H9 (cell line): ENCODE measurements at regions not wholly inside any gene's neighbourhood (a gene's known extent, or its start where the extent isn't known, plus 50 kb on each side); places are given as distances from the start of the nearest gene placed in this dataset.

Source experiments
- DNase-seq: peaks from one replicate; pipeline ENCODE4 v3.0.0-alpha.2; 2017
- H2AFZ ChIP-seq: one replicate; pipeline ENCODE4 v1.6.1; 2013; ENCODE audit warnings: mild to moderate bottlenecking, low read length, control low read depth, moderate library complexity
- H2AK5ac ChIP-seq: 2 replicates; pipeline ENCODE4 v1.6.1; 2013; ENCODE audit warnings: low read length, control low read depth, mixed read lengths; ENCODE audit not compliant: insufficient read length
- H2BK120ac ChIP-seq: one replicate; pipeline ENCODE4 v1.6.1; 2013; ENCODE audit warnings: low read depth, mild to moderate bottlenecking, low read length, control low read depth, inconsistent platforms; ENCODE audit not compliant: poor library complexity, severe bottlenecking
- H2BK12ac ChIP-seq: 2 replicates; pipeline ENCODE4 v1.6.1; 2013; ENCODE audit warnings: low read length, control low read depth, mixed read lengths, low read depth; ENCODE audit not compliant: insufficient read length
- H2BK15ac ChIP-seq: 2 replicates; pipeline ENCODE4 v1.6.1; 2013; ENCODE audit warnings: low read depth, low read length, control low read depth
- H2BK20ac ChIP-seq: one replicate; pipeline ENCODE4 v1.6.1; 2013; ENCODE audit warnings: low read depth, mild to moderate bottlenecking, low read length, control low read depth, inconsistent platforms; ENCODE audit not compliant: poor library complexity, severe bottlenecking
- H2BK5ac ChIP-seq: 2 replicates; pipeline ENCODE4 v1.6.1; 2013; ENCODE audit warnings: low read length, control low read depth, mixed read lengths; ENCODE audit not compliant: insufficient read length
- H3K14ac ChIP-seq: 2 replicates; pipeline ENCODE4 v1.6.1; 2013; ENCODE audit warnings: low read length, control low read depth; ENCODE audit not compliant: insufficient read depth
- H3K18ac ChIP-seq: 2 replicates; pipeline ENCODE4 v1.6.1; 2013; ENCODE audit warnings: low read depth, mild to moderate bottlenecking, mixed read lengths, low read length, control low read depth; ENCODE audit not compliant: insufficient read length
- H3K23ac ChIP-seq: 2 replicates; pipeline ENCODE4 v1.6.1; 2013; ENCODE audit warnings: low read length, control low read depth, mixed read lengths, low read depth; ENCODE audit not compliant: insufficient read length
- H3K23me2 ChIP-seq: 2 replicates; pipeline ENCODE4 v1.6.1; 2013; ENCODE audit warnings: low read depth, mild to moderate bottlenecking, mixed read lengths, low read length, control low read depth; ENCODE audit not compliant: insufficient read length, poor library complexity, severe bottlenecking
- H3K27ac ChIP-seq: 2 replicates; pipeline ENCODE4 v1.5.1; 2013; ENCODE audit warnings: low read length, control low read depth, mixed read lengths, low read depth; ENCODE audit not compliant: insufficient read length
- H3K27me3 ChIP-seq: 2 replicates; pipeline ENCODE4 v1.6.1; 2013; ENCODE audit warnings: low read length, control low read depth, inconsistent platforms; ENCODE audit not compliant: insufficient read depth
- H3K4ac ChIP-seq: 2 replicates; pipeline ENCODE4 v1.6.1; 2013; ENCODE audit warnings: low read depth, mild to moderate bottlenecking, control low read depth, inconsistent platforms, low read length, moderate library complexity
- H3K4me1 ChIP-seq: 2 replicates; pipeline ENCODE4 v1.6.1; 2013; ENCODE audit warnings: low read length, control low read depth, inconsistent platforms; ENCODE audit not compliant: insufficient read depth
- H3K4me2 ChIP-seq: 2 replicates; pipeline ENCODE4 v1.6.1; 2013; ENCODE audit warnings: low read length, control low read depth, mixed read lengths; ENCODE audit not compliant: insufficient read length, insufficient read depth
- H3K56ac ChIP-seq: 2 replicates; pipeline ENCODE4 v1.6.1; 2013; ENCODE audit warnings: low read depth, mild to moderate bottlenecking, mixed read lengths, low read length, control low read depth; ENCODE audit not compliant: insufficient read length
- H3K79me1 ChIP-seq: 2 replicates; pipeline ENCODE4 v1.6.1; 2013; ENCODE audit warnings: low read depth, mild to moderate bottlenecking, moderate library complexity, low read length, control low read depth, inconsistent platforms; ENCODE audit not compliant: insufficient read depth, poor library complexity, severe bottlenecking
- H3K79me2 ChIP-seq: 2 replicates; pipeline ENCODE4 v1.6.1; 2013; ENCODE audit warnings: low read length, control low read depth, inconsistent platforms; ENCODE audit not compliant: insufficient read depth
- H3K9ac ChIP-seq: 2 replicates; pipeline ENCODE4 v1.6.1; 2013; ENCODE audit warnings: low read length, control low read depth, mixed read lengths; ENCODE audit not compliant: insufficient read length; ENCODE audit errors: extremely low read depth
- H3K9me3 ChIP-seq: one replicate; pipeline ENCODE4 v1.6.1; 2013; ENCODE audit warnings: low read depth, low read length, inconsistent platforms; ENCODE audit not compliant: control insufficient read depth
- H3T11ph ChIP-seq: one replicate; pipeline ENCODE4 v1.6.1; 2013; ENCODE audit warnings: mild to moderate bottlenecking, low read length, control low read depth, inconsistent platforms
- H4K20me1 ChIP-seq: one replicate; pipeline ENCODE4 v1.6.1; 2013; ENCODE audit not compliant: control insufficient read depth, insufficient read length, insufficient read depth
- H4K5ac ChIP-seq: 2 replicates; pipeline ENCODE4 v1.6.1; 2013; ENCODE audit warnings: low read depth, mild to moderate bottlenecking, mixed read lengths, low read length, control low read depth; ENCODE audit not compliant: insufficient read length
- H4K8ac ChIP-seq: replicated peaks from 2 replicates; pipeline ENCODE4 v1.6.1; 2013; ENCODE audit warnings: low read length, control low read depth, mixed read lengths, low read depth; ENCODE audit not compliant: insufficient read length
- H4K91ac ChIP-seq: 2 replicates; pipeline ENCODE4 v1.6.1; 2013; ENCODE audit warnings: low read depth, mild to moderate bottlenecking, moderate library complexity, mixed read lengths, low read length, control low read depth; ENCODE audit not compliant: insufficient read length
- H3K27ac Mint-ChIP-seq, 3 experiments: 2 replicates in 2 of 3; 3 replicates in 1 of 3; pipeline ENCODE4 v1.8.0; 2020 to 2021; ENCODE audit warnings: mixed read lengths in 3 of 3, mild to moderate bottlenecking in 1 of 3, moderate library complexity in 1 of 3
- H3K27me3 Mint-ChIP-seq: 2 replicates; pipeline ENCODE4 v1.8.0; 2021; ENCODE audit warnings: low read depth, mild to moderate bottlenecking, moderate library complexity, mixed read lengths
- H3K36me3 Mint-ChIP-seq, 3 experiments: 2 replicates in 2 of 3; 3 replicates in 1 of 3; pipeline ENCODE4 v1.8.0; 2020 to 2021; ENCODE audit warnings: low read depth in 3 of 3, mixed read lengths in 3 of 3; ENCODE audit not compliant: insufficient read depth in 1 of 3
- H3K4me1 Mint-ChIP-seq, 2 experiments: 2 replicates each; pipeline ENCODE4 v1.8.0; 2020; ENCODE audit warnings: mixed read lengths in 2 of 2
- H3K4me3 Mint-ChIP-seq, 2 experiments: 2 replicates in 1 of 2; 3 replicates in 1 of 2; pipeline ENCODE4 v1.8.0; 2020 to 2021; ENCODE audit warnings: mild to moderate bottlenecking in 2 of 2, mixed read lengths in 2 of 2, moderate library complexity in 1 of 2
- H3K9me3 Mint-ChIP-seq, 2 experiments: 2 replicates in 1 of 2; 3 replicates in 1 of 2; pipeline ENCODE4 v1.8.0; 2020; ENCODE audit warnings: mild to moderate bottlenecking in 2 of 2, mixed read lengths in 2 of 2, moderate library complexity in 1 of 2
- WGBS: extraction: QIAGEN DNeasy Blood & Tissue Kit; methylation state at CpG from one replicate; pipeline ENCODE4 v1.1.7; 2013; ENCODE audit warnings: missing lambda C conversion rate, low lambda C conversion rate, mixed read lengths; ENCODE audit not compliant: insufficient read length; ENCODE audit errors: extremely low coverage; 5-methylcytosine and 5-hydroxymethylcytosine counted together
- TF ChIP-seq, protein P1 (sequence below): fragments of 200-600 bp; sonication (generic); conservative IDR thresholded peaks from 3 replicates; pipeline ENCODE4 v1.8.0; 2021; ENCODE audit warnings: antibody characterized with exemption, mild to moderate bottlenecking

DNA sequence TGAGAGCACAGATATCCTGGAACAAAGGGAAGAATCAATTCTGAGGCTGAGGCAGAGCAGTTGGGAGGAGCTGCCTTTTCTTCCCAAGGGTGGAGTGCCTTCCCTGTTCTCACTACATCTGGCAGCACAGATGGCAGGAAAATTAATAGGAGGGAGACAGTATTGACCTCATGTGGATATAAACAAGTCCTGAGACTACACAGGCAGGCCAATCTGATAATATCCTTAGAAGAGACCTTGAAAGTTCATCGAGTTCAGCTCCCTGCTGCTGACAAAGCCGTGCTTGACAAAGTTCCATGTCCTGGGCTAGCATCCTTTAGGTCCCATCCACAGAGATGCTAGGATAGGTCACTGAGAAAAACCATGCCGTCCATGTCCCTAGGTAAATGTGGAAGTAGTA, 1451.5 kb downstream of the EFNB2 start:
- Histone ChIP-seq H2AK5ac (no peak overlapping the region), H4K91ac (no peak overlapping the region), H3K79me1 (no peaks in the 10 kb centered on the region), H3T11ph (no peak overlapping the region), H2BK120ac (no peak overlapping the region), H3K14ac (no peak overlapping the region), H3K27me3 (no peaks in the 10 kb centered on the region), H4K5ac (no peak overlapping the region), H3K79me2 (no peaks in the 10 kb centered on the region), H2BK12ac (no peak overlapping the region), H2AFZ (no peak overlapping the region), H3K4ac (no peak overlapping the region), H3K4me1 (no peaks in the 10 kb centered on the region; the same call in 1 of the 2 replicates), H3K9ac (no peak overlapping the region), H4K8ac (no peak overlapping the region), H4K20me1 (no peaks in the 10 kb centered on the region), H2BK20ac (no peak overlapping the region), H3K56ac (no peak overlapping the region), H3K18ac (no peak overlapping the region), H3K23me2 (no peaks in the 10 kb centered on the region), H3K23ac (no peak overlapping the region), H3K27ac (no peak overlapping the region), H2BK5ac (no peak overlapping the region), H2BK15ac (no peak overlapping the region), H3K9me3 (no peaks in the 10 kb centered on the region), H3K4me2 (no peak overlapping the region)
- no CpG with 5 or more reads among the region's 3 CpGs for WGBS
- TF ChIP-seq, protein P1, sequence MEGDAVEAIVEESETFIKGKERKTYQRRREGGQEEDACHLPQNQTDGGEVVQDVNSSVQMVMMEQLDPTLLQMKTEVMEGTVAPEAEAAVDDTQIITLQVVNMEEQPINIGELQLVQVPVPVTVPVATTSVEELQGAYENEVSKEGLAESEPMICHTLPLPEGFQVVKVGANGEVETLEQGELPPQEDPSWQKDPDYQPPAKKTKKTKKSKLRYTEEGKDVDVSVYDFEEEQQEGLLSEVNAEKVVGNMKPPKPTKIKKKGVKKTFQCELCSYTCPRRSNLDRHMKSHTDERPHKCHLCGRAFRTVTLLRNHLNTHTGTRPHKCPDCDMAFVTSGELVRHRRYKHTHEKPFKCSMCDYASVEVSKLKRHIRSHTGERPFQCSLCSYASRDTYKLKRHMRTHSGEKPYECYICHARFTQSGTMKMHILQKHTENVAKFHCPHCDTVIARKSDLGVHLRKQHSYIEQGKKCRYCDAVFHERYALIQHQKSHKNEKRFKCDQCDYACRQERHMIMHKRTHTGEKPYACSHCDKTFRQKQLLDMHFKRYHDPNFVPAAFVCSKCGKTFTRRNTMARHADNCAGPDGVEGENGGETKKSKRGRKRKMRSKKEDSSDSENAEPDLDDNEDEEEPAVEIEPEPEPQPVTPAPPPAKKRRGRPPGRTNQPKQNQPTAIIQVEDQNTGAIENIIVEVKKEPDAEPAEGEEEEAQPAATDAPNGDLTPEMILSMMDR, result no peak
- DNase-seq, result no peak
- H3K36me3 Mint-ChIP-seq, result no peaks in the 10 kb centered on the region
- H3K4me1 Mint-ChIP-seq, result peaks cover 5 to 11% of the 10 kb centered on the region in 2 experiments
- H3K9me3 Mint-ChIP-seq, result no peaks in the 10 kb centered on the region
- H3K27me3 Mint-ChIP-seq, result no peaks in the 10 kb centered on the region
- H3K27ac Mint-ChIP-seq, result no peak overlapping the region
- H3K4me3 Mint-ChIP-seq, result no peak overlapping the region
